Erythroblast (primary cell): ENCODE measurements at regions not wholly inside any gene's neighbourhood (a gene's known extent, or its start where the extent isn't known, plus 50 kb on each side); places are given as distances from the start of the nearest gene placed in this dataset.

Experiments
- GATA1 ChIP-seq: IDR thresholded peaks from 2 replicates; pipeline ENCODE4 v1.6.1; 2011; ENCODE audit warnings: low read depth, mild to moderate bottlenecking, control low read depth, low read length, moderate library complexity
- POLR2A ChIP-seq: IDR thresholded peaks from 2 replicates; pipeline ENCODE4 v1.6.1; 2011; ENCODE audit warnings: mild to moderate bottlenecking, low read length

GRCh38 chr22:49024775-49025440 lies 802.8 kb downstream of the BRD1 start:
- TF ChIP-seq POLR2A (no peak), GATA1 (no peak)
